ENCODE measurements at regions not wholly inside any gene's neighbourhood (a gene's known extent, or its start where the extent isn't known, plus 50 kb on each side); places are given as distances from the start of the nearest gene placed in this dataset.

DNA sequence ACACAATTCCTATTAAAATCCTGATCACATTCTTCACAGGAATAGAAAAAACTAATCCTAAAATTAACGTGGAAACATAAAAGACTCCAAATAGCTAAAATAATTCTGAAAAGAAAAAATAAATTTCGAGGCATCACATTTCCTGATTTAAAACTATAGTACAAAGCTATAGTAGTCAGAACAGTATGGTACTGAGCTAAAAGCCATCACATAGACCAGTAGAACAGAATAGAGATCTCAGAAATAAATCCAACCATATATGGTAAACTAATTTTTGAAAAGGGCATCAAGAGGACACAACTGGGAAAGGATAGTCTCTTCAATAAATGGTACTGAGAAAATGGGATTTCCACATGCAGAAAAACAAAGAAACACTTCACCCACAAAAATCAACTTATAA lies 125.2 kb upstream of the DAAM1 start:
- TF ChIP-seq, protein P1, sequence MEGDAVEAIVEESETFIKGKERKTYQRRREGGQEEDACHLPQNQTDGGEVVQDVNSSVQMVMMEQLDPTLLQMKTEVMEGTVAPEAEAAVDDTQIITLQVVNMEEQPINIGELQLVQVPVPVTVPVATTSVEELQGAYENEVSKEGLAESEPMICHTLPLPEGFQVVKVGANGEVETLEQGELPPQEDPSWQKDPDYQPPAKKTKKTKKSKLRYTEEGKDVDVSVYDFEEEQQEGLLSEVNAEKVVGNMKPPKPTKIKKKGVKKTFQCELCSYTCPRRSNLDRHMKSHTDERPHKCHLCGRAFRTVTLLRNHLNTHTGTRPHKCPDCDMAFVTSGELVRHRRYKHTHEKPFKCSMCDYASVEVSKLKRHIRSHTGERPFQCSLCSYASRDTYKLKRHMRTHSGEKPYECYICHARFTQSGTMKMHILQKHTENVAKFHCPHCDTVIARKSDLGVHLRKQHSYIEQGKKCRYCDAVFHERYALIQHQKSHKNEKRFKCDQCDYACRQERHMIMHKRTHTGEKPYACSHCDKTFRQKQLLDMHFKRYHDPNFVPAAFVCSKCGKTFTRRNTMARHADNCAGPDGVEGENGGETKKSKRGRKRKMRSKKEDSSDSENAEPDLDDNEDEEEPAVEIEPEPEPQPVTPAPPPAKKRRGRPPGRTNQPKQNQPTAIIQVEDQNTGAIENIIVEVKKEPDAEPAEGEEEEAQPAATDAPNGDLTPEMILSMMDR (IDR thresholded peaks at IDR 0.05), result no peak
- TF ChIP-seq POLR2AphosphoS5 (IDR thresholded peaks at IDR 0.05; ENCODE audit: insufficient read depth in 1 of 2, low read depth in 1 of 2), result no peak

Data from vagina (tissue), 2 donors.